HepG2 (cell line): ENCODE measurements at regions not wholly inside any gene's neighbourhood (a gene's known extent, or its start where the extent isn't known, plus 50 kb on each side); places are given as distances from the start of the nearest gene placed in this dataset.

ENCODE experiments used
- ATAC-seq: fragments of 200-7000 bp; cut with Tn5 transposase; 3 replicates; pipeline ENCODE4 v1.9.1; 2020; ENCODE audit warnings: mild to moderate bottlenecking, moderate library complexity
- BruUV-seq: library from RNA; stranded (reverse); fragments of 400-500 nt; replicated peaks from 2 replicates; lab custom pipeline; 2021; lab: Mats Ljungman, UMichigan
- CTCF ChIA-PET: fragments of 300-600 bp; formaldehyde crosslinking; extraction: SDS; loops from one replicate; lab custom pipeline; 2021; ENCODE audit warnings: low total read pairs, inconsistent platforms, low intra/inter-chr PET ratio; lab: Yijun Ruan, JAX
- POLR2A ChIA-PET: fragments of 350-600 bp; sonication (Branson Sonifier 250); formaldehyde crosslinking; loops from one replicate; lab custom pipeline; 2020; ENCODE audit warnings: antibody characterized with exemption, inconsistent platforms; lab: Yijun Ruan, JAX
- DNase-seq: peaks from one replicate; pipeline ENCODE4 v3.0.0-alpha.2; 2015; ENCODE audit warnings: low spot score
- FAIRE-seq: peaks from 3 replicates; lab custom pipeline; 2011; peaks lifted over from hg19 to GRCh38; lab: Jason Lieb, UNC
- H2AFZ ChIP-seq: one replicate; pipeline ENCODE4 v1.6.1; 2011; ENCODE audit warnings: low read length, inconsistent platforms
- H3K27ac ChIP-seq: fragments of 300-600 bp; 3 replicates; pipeline ENCODE4 v1.8.0; 2011; ENCODE audit warnings: mixed run types, mild to moderate bottlenecking, mixed read lengths, low read length, inconsistent platforms; ENCODE audit not compliant: insufficient read depth; ENCODE audit errors: extremely low read length
- H3K27me3 ChIP-seq, 2 experiments: fragments of 200-600 bp in 1 of 2; 2 replicates in 1 of 2; 3 replicates in 1 of 2; pipeline versions ENCODE4 v1.6.0 to v1.8.0; 2011; ENCODE audit warnings: low read length in 2 of 2, mild to moderate bottlenecking in 2 of 2, moderate library complexity in 2 of 2, inconsistent platforms in 1 of 2; ENCODE audit not compliant: insufficient read depth in 2 of 2, control insufficient read depth in 1 of 2
- H3K36me3 ChIP-seq, 2 experiments: fragments of 200-600 bp in 1 of 2; replicated peaks in 1 of 2; 2 replicates in 1 of 2; 3 replicates in 1 of 2; pipeline versions ENCODE4 v1.5.1 to v1.8.0; 2011; ENCODE audit warnings: low read length in 2 of 2, inconsistent platforms in 1 of 2; ENCODE audit not compliant: insufficient read depth in 2 of 2, control insufficient read depth in 1 of 2
- H3K4me1 ChIP-seq: 2 replicates; pipeline ENCODE4 v1.5.1; 2012; ENCODE audit warnings: low read length, inconsistent platforms; ENCODE audit not compliant: insufficient read depth
- H3K4me2 ChIP-seq: 2 replicates; pipeline ENCODE4 v1.6.0; 2011; ENCODE audit warnings: low read depth, low read length, inconsistent platforms
- H3K4me3 ChIP-seq, 3 experiments: fragments of 200-600 bp in 1 of 3; sonication (generic), shearing (Covaris generic) in 1 of 3; replicated peaks in 1 of 3; 2 replicates each; pipeline ENCODE4 v1.5.1; 2011 to 2016; ENCODE audit warnings: low read length in 3 of 3, inconsistent platforms in 2 of 3, low read depth in 2 of 3, mild to moderate bottlenecking in 2 of 3, control low read depth in 1 of 3, mixed read lengths in 1 of 3; ENCODE audit not compliant: insufficient read depth in 1 of 3
- H3K79me2 ChIP-seq: one replicate; pipeline ENCODE4 v1.6.1; 2011; ENCODE audit warnings: low read length, inconsistent platforms; ENCODE audit not compliant: insufficient read depth
- H3K9ac ChIP-seq: 2 replicates; pipeline ENCODE4 v1.6.0; 2011; ENCODE audit warnings: mild to moderate bottlenecking, low read depth, low read length, inconsistent platforms; ENCODE audit not compliant: insufficient read depth
- H3K9me3 ChIP-seq: 2 replicates; pipeline ENCODE4 v1.5.1; 2012; ENCODE audit warnings: mild to moderate bottlenecking, low read length
- H4K20me1 ChIP-seq: 2 replicates; pipeline ENCODE4 v1.6.0; 2011; ENCODE audit warnings: inconsistent platforms, mild to moderate bottlenecking, low read length, moderate library complexity; ENCODE audit not compliant: insufficient read depth
- BCL6 ChIP-seq: IDR thresholded peaks from 2 replicates; pipeline ENCODE4 v1.6.1; 2016; ENCODE audit warnings: missing genetic modification reagents, missing compliant biosample characterization
- BRCA1 ChIP-seq: sonication (generic); formaldehyde crosslinking; IDR thresholded peaks from 2 replicates; pipeline ENCODE4 v1.4.0; 2020; ENCODE audit warnings: missing genetic modification reagents
- ELF3 ChIP-seq: IDR thresholded peaks from 2 replicates; pipeline ENCODE4 v1.6.1; 2016; ENCODE audit warnings: missing genetic modification reagents, missing compliant biosample characterization
- FOXM1 ChIP-seq: sonication (generic); formaldehyde crosslinking; IDR thresholded peaks from 2 replicates; pipeline ENCODE4 v1.5.0; 2020; ENCODE audit warnings: missing genetic modification reagents
- HOXA7 ChIP-seq: sonication (generic); formaldehyde crosslinking; IDR thresholded peaks from 2 replicates; pipeline ENCODE4 v1.8.1; 2022; ENCODE audit warnings: mild to moderate bottlenecking, missing genetic modification reagents, moderate library complexity
- KLF16 ChIP-seq, 2 experiments: sonication (generic) in 1 of 2; formaldehyde crosslinking in 1 of 2; IDR thresholded peaks; 2 replicates each; pipeline versions ENCODE4 v1.6.1 to v1.8.0; 2016 to 2023; ENCODE audit warnings: missing genetic modification reagents in 2 of 2, missing compliant biosample characterization in 1 of 2
- KLF6 ChIP-seq: IDR thresholded peaks from 2 replicates; pipeline ENCODE4 v1.8.0; 2016; ENCODE audit warnings: missing biosample characterization, missing genetic modification reagents
- MZF1 ChIP-seq: sonication (generic); formaldehyde crosslinking; IDR thresholded peaks from 2 replicates; pipeline ENCODE4 v1.8.1; 2023; ENCODE audit warnings: mild to moderate bottlenecking, missing genetic modification reagents, borderline replicate concordance
- RAD21 ChIP-seq: fragments of 450-650 bp; formaldehyde crosslinking; IDR thresholded peaks from 2 replicates; pipeline ENCODE4 v1.5.0; 2020; ENCODE audit warnings: mild to moderate bottlenecking
- SMC3 ChIP-seq: IDR thresholded peaks from 2 replicates; pipeline ENCODE4 v1.6.1; 2011; ENCODE audit warnings: low read length, improper control_type of control experiment
- STAG1 ChIP-seq: sonication (generic); formaldehyde crosslinking; IDR thresholded peaks from 2 replicates; pipeline ENCODE4 v1.4.0; 2020; ENCODE audit warnings: missing genetic modification reagents
- ZNF124 ChIP-seq: sonication (generic); formaldehyde crosslinking; IDR thresholded peaks from 2 replicates; pipeline ENCODE4 v1.4.0; 2020; ENCODE audit warnings: missing genetic modification reagents
- ZNF331 ChIP-seq: sonication (generic); formaldehyde crosslinking; IDR thresholded peaks from 2 replicates; pipeline ENCODE4 v1.4.0; 2020; ENCODE audit warnings: missing genetic modification reagents
- ZNF451 ChIP-seq: sonication (generic); formaldehyde crosslinking; IDR thresholded peaks from 2 replicates; pipeline ENCODE4 v1.5.0; 2020; ENCODE audit warnings: mild to moderate bottlenecking, missing genetic modification reagents
- ZNF546 ChIP-seq: sonication (generic); formaldehyde crosslinking; conservative IDR thresholded peaks from 2 replicates; pipeline ENCODE4 v1.8.1; 2023; ENCODE audit warnings: mild to moderate bottlenecking, missing genetic modification reagents
- ZNF841 ChIP-seq: sonication (generic); formaldehyde crosslinking; IDR thresholded peaks from 2 replicates; pipeline ENCODE4 v1.8.1; 2023; ENCODE audit warnings: missing genetic modification reagents, borderline replicate concordance
- WGBS: methylation state at CpG from one replicate; pipeline ENCODE4 v1.1.6; 2017; ENCODE audit warnings: low lambda C conversion rate; 5-methylcytosine and 5-hydroxymethylcytosine counted together
- in situ Hi-C: cut with HindIII; loops from 2 replicates; pipeline ENCODE4 v1.10.0; 2017; ENCODE audit warnings: low pct_unique_long_range_greater_than_20kb; ENCODE audit not compliant: extremely low pct_ligation_motif_present
- intact Hi-C: fragments of 100-400 bp; cut with micrococcal nuclease; formaldehyde crosslinking; loops from one replicate; pipeline ENCODE4 v1.10.0; 2022; ENCODE audit not compliant: unreplicated experiment
- TF ChIP-seq, protein P1 (sequence below): sonication (generic); formaldehyde crosslinking; IDR thresholded peaks from 2 replicates; pipeline ENCODE4 v1.5.0; 2020; ENCODE audit warnings: missing genetic modification reagents
- TF ChIP-seq, protein P2 (sequence below): sonication (generic); formaldehyde crosslinking; IDR thresholded peaks from 2 replicates; pipeline ENCODE4 v1.5.0; 2020; ENCODE audit warnings: mild to moderate bottlenecking, missing genetic modification reagents, moderate library complexity
- TF ChIP-seq, protein P3 (sequence below): IDR thresholded peaks from 2 replicates; pipeline ENCODE4 v1.4.0; 2020; ENCODE audit warnings: mild to moderate bottlenecking, missing genetic modification reagents

DNA sequence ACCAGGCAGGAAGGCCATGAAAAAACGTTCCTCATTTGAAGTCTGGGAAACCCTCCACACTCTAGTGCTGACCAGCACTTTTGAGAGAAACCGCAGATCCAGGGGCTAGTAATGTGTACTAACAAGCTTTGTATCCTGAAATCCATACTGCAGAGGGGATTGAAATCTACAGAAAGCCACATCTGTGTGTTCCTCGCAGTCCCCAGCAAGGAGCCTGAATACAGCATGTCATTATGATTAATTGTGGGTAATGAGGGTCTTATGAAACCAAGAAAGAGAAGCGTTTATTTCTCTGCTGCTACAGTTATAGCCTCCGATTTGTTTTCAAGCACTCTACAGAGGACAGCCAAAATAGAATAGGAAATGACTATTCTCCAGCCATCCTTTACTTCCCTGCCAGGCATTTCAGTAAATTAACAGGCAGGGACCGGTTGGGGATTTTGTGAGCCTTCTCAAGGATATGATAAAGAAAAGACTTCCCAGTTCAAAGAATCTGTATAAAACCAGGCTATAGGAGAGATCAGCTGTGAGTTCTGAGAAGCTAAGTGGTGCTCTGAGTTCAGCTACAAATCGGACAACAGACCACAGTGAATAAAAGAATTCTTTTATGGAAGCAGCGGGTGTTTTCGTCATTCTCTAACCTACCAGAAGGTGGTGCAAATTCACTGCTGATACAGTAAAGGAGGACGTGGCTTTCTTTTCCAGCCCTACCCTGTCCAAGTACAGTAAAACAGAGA, 133.4 kb downstream of the INSIG2 start:
- H3K79me2 ChIP-seq: no peaks in the 10 kb centered on the region
- POLR2A ChIA-PET: no interaction called here
- BruUV-seq: no TSS peak
- no peak overlapping the region for H3K4me2 ChIP-seq
- no peaks in the 10 kb centered on the region for H3K9me3 ChIP-seq
- intact Hi-C loops (loop anchor here (1.0 to 10.0 kb wide), 3 partner anchors 103 to 644 kb away; no protein-coding TSS in a partner anchor), in situ Hi-C loops (loop anchor here (5.0 kb wide), 1 partner anchor 641 kb away; no protein-coding TSS in a partner anchor)
- no peak overlapping the region for H2AFZ ChIP-seq
- H3K36me3 ChIP-seq: no peaks in the 10 kb centered on the region
- 12% methylated on average over 10 of the region's 10 CpGs for WGBS
- H3K27me3 ChIP-seq: peaks cover 2 to 14% of the 10 kb centered on the region in 2 experiments; a peak in 3 of 5 replicates
- no peak overlapping the region for H3K9ac ChIP-seq
- H3K4me3 ChIP-seq: no peak overlapping the region
- H3K4me1 ChIP-seq: no peaks in the 10 kb centered on the region
- peaks cover 5% of the 10 kb centered on the region; the same call in 1 of the 2 replicates for H4K20me1 ChIP-seq
- DNase-seq: peak; percentile 61
- ATAC-seq: peak; percentile 97
- H3K27ac ChIP-seq: no peak overlapping the region
- CTCF ChIA-PET: interaction anchor here (0.6 to 3.1 kb wide), 5 partner anchors 48 to 1090 kb away, joined by 3 to 29 read pairs (median 4); no protein-coding TSS in a partner anchor
- FAIRE-seq: peak; percentile 89
- no peak for TF ChIP-seq KLF6 (CRISPR knock-in tag)
- no peak for TF ChIP-seq FOXM1 (CRISPR knock-in tag)
- TF ChIP-seq ZNF451: no peak
- peak; percentile 86 for TF ChIP-seq SMC3
- no peak for TF ChIP-seq BCL6 (CRISPR knock-in tag)
- TF ChIP-seq ZNF841 (CRISPR knock-in tag): no peak
- TF ChIP-seq STAG1 (CRISPR knock-in tag): peak; percentile 82
- TF ChIP-seq, protein P1, sequence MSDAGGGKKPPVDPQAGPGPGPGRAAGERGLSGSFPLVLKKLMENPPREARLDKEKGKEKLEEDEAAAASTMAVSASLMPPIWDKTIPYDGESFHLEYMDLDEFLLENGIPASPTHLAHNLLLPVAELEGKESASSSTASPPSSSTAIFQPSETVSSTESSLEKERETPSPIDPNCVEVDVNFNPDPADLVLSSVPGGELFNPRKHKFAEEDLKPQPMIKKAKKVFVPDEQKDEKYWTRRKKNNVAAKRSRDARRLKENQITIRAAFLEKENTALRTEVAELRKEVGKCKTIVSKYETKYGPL (CRISPR knock-in tag): no peak
- 0 out of 2 replicates have a peak, but pooled peaks have one; percentile 14 for TF ChIP-seq ZNF331 (CRISPR knock-in tag)
- TF ChIP-seq, protein P2, sequence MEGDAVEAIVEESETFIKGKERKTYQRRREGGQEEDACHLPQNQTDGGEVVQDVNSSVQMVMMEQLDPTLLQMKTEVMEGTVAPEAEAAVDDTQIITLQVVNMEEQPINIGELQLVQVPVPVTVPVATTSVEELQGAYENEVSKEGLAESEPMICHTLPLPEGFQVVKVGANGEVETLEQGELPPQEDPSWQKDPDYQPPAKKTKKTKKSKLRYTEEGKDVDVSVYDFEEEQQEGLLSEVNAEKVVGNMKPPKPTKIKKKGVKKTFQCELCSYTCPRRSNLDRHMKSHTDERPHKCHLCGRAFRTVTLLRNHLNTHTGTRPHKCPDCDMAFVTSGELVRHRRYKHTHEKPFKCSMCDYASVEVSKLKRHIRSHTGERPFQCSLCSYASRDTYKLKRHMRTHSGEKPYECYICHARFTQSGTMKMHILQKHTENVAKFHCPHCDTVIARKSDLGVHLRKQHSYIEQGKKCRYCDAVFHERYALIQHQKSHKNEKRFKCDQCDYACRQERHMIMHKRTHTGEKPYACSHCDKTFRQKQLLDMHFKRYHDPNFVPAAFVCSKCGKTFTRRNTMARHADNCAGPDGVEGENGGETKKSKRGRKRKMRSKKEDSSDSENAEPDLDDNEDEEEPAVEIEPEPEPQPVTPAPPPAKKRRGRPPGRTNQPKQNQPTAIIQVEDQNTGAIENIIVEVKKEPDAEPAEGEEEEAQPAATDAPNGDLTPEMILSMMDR (CRISPR knock-in tag): peak; percentile 81
- TF ChIP-seq RAD21 (CRISPR knock-in tag): peak; percentile 50; the same call in 1 of the 2 replicates
- no peak for TF ChIP-seq HOXA7
- no peak for TF ChIP-seq ZNF546 (CRISPR knock-in tag)
- TF ChIP-seq BRCA1 (CRISPR knock-in tag): no peak
- 0 out of 4 replicates have a peak, but pooled peaks of 1 of the 2 experiments have one; percentile 18 for TF ChIP-seq KLF16 (CRISPR knock-in tag; IDR thresholded peaks at IDR 0.05)
- 0 out of 2 replicates have a peak, but pooled peaks have one; percentile 28 for TF ChIP-seq ELF3 (CRISPR knock-in tag)
- 0 out of 2 replicates have a peak, but pooled peaks have one; percentile 32 for TF ChIP-seq ZNF124
- TF ChIP-seq, protein P3, sequence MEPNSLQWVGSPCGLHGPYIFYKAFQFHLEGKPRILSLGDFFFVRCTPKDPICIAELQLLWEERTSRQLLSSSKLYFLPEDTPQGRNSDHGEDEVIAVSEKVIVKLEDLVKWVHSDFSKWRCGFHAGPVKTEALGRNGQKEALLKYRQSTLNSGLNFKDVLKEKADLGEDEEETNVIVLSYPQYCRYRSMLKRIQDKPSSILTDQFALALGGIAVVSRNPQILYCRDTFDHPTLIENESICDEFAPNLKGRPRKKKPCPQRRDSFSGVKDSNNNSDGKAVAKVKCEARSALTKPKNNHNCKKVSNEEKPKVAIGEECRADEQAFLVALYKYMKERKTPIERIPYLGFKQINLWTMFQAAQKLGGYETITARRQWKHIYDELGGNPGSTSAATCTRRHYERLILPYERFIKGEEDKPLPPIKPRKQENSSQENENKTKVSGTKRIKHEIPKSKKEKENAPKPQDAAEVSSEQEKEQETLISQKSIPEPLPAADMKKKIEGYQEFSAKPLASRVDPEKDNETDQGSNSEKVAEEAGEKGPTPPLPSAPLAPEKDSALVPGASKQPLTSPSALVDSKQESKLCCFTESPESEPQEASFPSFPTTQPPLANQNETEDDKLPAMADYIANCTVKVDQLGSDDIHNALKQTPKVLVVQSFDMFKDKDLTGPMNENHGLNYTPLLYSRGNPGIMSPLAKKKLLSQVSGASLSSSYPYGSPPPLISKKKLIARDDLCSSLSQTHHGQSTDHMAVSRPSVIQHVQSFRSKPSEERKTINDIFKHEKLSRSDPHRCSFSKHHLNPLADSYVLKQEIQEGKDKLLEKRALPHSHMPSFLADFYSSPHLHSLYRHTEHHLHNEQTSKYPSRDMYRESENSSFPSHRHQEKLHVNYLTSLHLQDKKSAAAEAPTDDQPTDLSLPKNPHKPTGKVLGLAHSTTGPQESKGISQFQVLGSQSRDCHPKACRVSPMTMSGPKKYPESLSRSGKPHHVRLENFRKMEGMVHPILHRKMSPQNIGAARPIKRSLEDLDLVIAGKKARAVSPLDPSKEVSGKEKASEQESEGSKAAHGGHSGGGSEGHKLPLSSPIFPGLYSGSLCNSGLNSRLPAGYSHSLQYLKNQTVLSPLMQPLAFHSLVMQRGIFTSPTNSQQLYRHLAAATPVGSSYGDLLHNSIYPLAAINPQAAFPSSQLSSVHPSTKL (CRISPR knock-in tag): 0 out of 2 replicates have a peak, but pooled peaks have one; percentile 11
- TF ChIP-seq MZF1 (CRISPR knock-in tag): no peak
